ENCODE measurements at regions not wholly inside any gene's neighbourhood (a gene's known extent, or its start where the extent isn't known, plus 50 kb on each side); places are given as distances from the start of the nearest gene placed in this dataset.
"Not testable (repeated sequence)": the region's sequence is repeated elsewhere in the genome, so short reads cannot be mapped to it uniquely, and the experiment has no call there.

DNA sequence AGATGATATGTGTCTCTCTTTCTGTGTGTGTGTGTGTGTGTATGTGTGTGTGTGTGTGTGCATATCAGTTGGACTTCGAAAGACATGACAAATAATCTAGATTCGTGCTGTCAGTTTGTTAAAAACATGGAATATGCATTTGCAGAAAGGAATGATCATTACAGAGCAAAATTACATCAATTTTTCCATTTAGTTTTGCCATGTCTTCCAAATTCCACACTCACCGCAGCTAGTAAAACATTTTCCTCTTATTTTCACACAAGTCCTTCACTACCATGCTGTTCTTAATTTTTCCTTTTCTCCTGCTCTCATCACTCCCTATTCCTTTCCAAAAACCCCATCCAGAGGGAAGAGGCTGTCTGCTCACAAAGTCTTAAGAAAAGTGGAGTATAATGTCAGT, 1191.4 kb upstream of the SLC39A10 start:
- no peak for DNase-seq

DNA sequence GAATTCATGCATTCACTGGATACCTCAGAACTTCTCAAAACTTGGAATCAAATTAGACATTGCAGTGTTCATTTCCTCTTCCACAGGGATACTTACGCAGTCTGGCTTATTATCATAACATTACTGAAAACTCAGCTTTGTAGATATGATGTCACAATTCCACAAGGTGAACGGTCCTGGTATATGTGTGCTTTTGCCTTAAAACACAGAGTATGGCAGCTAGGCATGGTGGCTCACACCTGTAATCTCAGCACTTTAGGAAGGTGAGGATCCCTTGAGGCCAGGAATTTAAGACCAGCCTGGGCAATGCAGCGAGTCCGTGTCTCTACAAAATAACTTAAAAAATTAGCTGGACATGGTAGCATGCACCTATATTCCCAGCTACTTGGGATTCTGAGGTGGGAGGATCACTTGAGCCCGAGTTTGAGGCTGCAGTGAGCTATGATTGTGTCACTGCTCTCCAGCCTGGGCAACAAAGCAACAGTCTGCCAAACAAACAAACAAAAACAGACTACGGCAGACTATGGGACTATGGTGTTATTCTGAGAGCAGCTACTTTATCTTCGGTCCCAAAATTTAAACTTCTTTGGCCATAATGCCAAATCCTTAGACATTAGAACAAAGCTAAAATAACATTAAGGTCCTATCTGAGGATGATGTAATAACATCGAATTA, 1191.9 kb upstream of the SLC39A10 start:
- DNase-seq = no peak

DNA sequence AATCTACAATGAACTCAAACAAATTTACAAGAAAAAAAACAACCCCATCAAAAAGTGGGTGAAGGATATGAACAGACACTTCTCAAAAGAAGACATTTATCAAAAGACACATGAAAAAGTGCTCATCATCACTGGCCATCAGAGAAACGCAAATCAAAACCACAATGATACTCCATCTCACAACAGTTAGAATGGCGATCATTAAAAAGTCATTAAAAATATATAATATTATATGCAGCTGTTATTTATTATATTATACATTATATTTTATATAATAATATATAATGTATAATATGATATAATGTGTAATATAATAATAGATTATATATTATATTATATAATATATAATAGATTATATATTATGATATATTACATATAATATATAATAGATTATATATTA, 1194.1 kb upstream of the SLC39A10 start:
- DNase-seq = not testable (repeated sequence)

DNA sequence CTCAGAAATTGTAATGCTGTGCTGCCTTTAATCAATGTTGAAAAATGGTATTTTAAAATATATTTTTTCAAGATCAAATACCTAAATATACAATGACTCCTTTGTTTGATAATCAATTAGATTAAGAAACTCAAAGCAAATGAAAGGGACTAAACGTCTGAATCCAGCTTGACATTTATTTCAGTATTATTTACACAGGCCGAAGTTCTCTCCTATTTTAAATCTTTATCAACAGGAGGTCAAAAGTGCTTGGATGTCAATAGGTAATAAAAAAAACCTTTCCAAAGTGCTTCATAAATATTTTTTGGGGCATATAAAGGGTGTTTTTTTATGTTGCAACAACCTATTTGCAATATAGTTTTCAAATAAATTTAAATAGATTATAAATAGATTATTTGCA, 1201.7 kb upstream of the SLC39A10 start:
- DNase-seq = no peak

DNA sequence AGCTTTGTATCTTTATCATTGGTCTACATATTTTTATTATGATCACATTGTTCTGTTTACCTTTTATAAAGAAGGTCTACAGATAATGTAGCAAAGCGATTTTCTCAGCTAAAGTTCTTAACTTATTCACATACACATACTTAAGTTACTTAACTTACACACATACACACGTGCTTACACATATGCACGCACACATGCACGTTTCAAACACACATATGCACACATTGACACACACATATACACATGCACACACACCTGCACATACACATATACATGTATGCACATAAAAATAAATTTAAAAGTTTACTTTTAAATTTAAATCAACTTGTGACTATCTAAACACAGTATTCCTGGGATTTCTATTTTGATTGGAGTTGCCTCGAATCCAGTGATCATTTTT, 1204.5 kb upstream of the SLC39A10 start:
- DNase-seq = no peak

DNA sequence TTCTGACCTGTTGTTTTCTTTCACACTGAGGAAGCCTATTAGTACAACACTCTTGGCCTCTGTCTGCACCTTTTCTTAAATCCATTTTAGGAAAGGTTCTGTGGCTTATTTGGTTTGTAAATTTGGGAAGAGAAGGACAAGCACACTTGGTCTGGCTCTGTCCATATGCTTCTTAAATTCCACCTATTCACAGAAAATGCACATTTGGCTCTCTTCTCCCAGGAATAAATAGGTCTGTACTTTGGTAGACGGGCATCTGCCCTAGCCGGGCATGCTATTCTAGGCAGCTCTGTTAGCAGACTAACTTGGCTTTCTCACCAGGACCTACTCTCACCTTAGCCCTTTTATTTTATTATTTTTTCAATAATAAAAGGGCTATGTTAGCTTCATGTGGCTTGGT, 1211.8 kb upstream of the SLC39A10 start:
- no peak for DNase-seq

DNA sequence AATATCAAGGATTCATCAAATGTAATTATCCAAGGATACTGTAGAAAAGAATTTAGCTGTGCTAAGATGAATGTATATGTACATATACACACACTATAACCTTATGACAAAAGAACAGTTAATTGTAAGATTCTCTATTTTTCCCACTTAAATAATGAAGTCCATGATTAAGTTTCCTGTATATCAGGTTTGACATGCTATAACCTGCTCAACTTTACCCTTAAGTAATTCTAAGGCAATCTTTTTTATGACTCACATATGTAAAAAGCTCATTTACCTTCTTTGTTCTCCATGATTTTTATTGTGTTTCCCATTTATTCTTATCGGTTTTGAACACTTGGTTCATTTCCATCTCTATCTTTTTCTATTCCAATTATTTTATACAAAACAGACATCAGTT, 1213.1 kb upstream of the SLC39A10 start:
- no peak for DNase-seq

DNA sequence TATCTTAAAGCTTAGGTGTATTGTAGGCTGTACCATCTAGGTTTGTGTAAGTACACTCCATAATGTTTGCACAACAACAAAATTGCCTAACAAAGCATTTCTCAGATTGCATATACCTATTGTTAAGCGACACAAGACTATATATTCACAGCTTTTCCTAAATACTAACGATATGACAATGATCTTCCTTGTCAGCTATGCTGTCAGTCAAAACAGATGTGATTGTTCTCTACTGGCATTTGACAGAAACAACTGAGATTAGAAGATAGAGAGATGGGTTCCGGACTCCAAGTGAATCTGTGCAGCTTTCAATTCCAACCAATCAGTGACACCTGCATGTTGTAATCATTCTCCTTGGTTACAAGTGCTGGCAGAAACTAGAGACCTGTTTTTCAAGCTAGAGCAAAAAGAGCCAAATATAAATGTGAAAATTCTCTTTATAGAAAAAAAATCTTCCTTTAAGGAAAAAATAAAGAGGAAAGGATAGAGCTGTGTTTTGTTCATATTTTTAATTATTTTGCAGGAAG, 1232.3 kb upstream of the SLC39A10 start:
- DNase-seq = no peak

DNA sequence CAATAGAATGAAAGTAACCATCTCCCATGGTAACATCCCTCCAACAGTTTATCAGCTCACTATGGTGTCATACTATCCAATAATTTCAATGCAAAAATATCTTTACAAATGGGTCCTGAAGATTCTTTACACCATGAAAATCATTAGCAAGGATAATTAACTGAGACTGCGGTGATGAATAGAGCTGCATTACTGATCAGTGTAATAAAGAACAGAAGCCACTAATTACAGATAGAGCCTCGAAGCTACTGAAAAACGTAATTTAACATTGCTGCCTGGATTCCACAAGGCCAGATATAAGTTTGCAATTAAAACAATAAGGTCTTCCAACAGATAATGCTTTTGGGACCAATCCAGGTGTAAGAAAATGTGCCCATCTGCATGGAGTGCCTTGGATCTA, 1245.8 kb upstream of the SLC39A10 start:
- DNase-seq = no peak

DNA sequence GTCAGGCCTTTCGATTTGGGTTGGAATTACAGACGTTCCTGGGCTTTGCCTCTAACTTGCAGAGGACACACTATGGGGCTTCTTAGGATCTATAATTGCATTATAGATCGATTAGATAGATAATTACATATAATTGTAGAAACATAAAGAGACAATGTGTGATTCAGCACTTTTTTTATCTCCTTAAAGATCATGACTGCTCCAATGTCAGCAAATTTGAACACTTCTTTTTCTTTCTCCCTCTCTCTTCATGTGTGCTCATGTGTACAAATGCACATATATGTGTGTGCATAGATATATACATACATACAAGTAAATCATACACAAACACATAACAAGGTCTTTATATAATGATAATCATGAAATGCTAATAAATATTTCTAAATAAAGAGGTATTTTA, 1261.2 kb upstream of the SLC39A10 start:
- no peak for DNase-seq

DNA sequence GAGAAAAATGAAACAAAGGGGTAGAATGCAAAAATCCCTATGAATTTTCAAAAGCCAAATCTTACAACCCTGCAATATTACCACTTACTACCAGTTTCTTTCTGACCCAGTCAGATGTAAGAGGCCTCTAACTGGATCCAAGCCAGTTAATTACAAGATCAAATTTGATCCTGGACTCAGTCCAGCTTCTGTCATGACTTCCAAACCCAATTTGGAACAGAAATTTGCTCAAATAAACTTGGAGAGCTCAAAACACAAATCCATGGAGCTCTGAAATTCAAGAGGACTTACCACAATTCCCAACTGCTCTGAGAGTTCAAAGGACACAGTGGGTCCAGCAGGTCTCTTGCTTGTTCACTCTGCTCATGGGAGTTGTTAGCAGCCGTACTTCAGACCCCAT, 1271.7 kb upstream of the SLC39A10 start:
- DNase-seq = no peak

DNA sequence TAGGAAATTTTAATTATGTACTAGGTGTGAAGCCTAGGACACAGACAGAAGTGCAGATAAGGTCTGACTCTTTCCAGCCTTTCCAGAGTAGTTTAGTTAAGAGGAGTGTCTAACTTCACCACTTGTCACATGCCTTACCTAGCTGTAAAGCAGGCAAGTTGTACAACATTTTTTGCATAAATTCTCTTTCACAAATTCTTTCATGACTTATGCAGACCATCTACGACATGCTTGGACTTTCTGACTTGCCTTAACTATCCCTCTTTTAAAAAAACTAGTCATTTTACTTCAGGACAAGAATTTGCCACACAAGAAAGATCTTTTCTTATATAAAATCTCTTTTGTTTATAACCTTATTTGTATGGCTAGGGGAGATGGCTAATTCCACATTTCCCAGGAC, 1273.6 kb upstream of the SLC39A10 start:
- no peak for DNase-seq

DNA sequence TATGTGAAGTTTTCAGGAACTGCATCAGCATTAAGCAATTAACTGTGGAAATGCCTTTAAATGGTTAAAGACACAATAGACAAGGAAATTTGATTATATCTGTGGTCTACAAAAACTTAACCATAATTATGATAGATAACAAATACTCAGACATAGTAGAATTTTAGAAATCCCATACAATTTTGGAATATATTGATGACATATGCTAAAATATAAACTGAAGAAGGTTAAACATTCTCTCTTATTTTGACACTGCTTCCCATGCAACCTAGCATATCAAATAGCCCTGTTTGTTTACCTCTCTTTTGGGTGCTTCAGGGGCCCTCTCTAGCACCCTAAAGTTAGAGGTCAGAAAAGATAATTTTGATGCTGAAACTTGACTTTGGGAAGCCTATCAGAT, 1274.8 kb upstream of the SLC39A10 start:
- no peak for DNase-seq

DNA sequence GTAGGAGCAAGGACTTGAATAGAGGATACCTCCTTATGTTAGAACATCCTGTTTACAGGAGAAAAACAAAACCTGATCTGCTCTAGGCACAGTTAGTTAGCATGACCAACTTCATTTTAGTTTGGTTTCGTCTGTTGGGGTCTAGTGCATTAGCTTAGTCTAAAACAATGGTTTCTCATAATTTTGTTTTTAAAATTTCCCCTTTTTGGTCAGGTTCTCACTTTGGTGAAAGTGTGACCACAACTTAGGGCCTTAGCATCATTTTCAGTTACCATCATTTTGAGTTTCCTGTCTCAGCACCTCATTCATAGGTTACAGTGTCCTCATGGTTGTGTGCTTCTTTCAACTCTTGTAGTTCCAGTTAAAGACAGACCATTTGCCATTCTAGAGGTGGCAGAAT, 1277.0 kb upstream of the SLC39A10 start:
- no peak for DNase-seq

DNA sequence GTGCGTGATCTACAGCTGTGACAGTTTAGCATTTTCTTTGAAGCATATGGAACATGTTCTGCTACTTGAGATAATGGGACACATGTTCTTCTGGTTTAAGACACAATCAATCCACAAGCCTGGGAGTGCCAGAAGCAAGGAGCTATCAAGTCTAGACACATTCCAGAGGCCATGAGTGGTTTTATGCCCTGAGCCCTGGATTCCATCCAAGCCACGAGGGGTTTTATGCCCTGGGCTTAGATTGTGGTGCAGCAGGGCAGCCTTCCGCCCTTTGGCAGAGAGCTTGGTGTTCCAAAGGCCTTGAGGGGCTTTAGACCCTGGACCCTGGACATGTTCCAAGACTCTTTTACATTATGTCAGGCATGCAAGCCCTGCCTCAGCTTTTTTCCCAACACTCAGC, 1289.6 kb upstream of the SLC39A10 start:
- DNase-seq = not testable (repeated sequence)

DNA sequence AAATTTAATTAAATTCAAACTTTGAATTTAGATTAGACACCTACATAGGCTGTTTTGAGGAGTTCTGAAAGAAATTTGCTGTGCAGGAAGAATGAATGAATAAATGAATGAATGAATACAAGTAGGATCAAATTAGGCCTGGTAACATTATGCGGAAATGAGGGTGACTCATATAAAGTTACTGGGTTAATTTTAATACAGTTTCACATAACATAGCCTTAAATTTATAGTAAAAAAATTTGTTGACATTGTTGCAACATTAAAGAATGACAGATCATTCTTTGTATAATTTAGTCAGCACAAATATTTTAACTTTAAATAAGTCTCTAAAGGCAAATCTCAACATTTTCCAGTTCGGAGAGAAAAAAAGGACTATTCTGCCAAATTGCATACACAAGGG, 1293.1 kb upstream of the SLC39A10 start:
- no peak for DNase-seq

DNA sequence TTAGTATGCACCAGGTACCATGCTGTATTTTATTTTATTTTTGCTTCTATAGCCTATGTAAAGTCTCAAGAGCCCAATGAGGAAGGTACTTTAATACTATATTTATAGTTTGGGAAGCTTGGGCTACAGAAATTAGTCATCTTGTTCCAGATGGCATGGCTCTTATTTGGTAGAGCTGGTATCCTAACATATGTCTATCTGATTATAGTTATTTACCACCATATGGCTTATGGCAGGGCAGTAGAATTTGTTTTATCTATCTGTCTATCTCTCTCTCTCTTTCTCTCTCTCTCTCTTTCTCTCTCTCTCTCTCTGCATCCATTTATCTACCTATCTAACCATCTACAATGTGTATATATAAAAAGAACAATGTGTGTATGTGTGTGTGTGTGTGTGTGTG, 1293.7 kb upstream of the SLC39A10 start:
- DNase-seq = no peak

DNA sequence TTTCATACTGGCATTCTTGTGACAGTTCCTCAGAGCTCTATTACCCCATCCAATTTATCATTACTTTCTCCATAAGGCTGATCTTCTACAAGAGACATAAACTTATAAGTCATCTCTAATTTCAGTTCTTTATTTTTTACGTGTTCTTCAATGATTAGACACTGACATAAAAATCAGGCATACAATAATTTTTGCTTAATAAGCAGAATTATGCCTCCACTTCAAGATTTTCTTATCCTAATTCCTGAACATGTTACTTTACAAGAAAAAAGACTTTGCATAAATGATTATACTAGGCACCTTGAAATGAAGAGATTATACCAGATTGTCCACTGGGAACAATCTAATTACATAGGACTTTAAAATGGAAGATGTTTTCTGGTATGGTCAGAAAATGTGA, 1304.5 kb upstream of the SLC39A10 start:
- no peak for DNase-seq

DNA sequence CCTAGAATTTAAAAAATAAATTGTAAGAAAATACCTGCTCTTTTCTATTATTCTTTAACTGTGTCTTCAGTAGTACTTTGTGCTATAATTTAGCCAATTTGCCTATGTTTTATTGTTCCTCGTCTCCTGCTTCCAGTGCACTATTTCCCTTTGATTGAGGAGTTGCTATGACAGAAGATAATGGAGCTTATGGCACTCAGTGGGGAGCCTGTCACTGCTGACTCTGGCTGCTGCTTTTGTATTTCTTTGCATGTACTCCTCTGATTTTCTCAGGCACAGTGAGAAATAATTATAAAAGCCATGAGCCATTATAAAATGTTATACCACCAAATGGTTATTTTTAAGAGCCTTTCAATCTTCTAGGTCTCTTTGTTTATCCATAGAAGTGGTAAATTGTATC, 1310.8 kb upstream of the SLC39A10 start:
- DNase-seq = no peak

DNA sequence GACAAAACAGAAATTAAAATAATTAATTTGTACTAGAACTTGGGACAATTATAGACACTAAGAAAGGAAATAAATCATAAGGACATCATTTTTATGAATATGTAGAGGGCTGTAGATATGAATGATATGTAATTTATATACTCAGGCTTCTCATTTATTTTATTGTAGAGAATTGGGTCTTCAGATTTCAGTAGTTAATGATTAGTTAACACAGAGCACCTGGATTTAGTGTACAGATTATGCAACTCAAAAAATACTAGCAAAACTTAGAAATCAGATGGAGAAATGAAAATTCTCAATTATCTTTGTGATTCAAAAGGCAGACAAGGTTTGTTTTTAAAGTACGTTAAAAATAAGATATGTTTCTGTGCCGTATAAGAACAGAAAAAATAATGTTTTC, 1311.7 kb upstream of the SLC39A10 start:
- no peak for DNase-seq

DNA sequence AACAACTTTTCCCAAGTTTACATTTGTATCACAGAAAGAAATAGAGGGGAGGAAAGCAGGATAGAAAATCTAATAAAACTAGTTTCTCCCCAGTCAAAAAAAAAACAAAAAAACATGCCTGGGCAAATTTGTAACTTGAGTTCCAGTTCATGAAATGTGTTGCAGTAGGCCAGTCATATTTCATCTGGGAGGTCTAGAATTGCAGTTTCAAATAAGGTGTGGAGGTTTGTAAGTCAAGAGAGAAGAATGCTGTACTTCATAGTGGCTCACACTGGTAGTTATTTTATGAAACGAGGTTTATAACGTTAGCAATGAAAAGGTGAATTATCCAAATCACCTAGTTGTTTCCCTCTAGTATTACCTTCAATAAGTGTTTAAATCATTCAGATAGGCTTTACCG, 1313.9 kb upstream of the SLC39A10 start:
- DNase-seq = no peak

DNA sequence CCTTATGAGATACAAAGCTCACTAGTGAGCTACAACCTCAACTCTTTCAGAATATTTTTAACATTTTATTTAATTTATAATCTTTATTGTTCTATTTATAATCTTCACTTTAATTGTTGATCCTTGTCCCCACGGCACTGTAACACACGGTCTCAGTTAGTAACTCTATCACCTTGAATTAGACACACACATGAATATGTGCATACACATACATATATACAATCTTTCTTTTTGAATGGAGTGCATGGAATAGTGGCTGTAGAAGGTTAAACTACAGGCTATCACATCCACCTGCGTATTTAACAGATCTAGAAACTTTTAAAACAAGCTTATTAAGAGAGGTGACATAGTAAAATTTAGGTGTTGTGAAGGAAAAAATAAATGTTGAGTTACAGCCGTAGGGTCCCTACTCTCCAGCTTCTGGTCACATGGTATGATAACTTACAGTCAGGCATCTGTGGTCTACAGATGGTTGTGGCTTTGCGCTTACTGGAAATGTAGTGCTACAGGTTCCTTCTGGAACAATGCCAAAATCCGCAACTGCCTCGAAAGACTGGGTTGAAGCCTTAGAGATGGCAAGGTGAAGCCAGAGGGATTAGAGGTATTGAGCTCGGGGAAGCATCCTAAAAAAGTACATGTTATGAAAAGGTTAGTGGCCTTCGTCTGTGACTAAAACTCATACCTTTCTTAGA, 1324.1 kb upstream of the SLC39A10 start:
- no peak for DNase-seq

DNA sequence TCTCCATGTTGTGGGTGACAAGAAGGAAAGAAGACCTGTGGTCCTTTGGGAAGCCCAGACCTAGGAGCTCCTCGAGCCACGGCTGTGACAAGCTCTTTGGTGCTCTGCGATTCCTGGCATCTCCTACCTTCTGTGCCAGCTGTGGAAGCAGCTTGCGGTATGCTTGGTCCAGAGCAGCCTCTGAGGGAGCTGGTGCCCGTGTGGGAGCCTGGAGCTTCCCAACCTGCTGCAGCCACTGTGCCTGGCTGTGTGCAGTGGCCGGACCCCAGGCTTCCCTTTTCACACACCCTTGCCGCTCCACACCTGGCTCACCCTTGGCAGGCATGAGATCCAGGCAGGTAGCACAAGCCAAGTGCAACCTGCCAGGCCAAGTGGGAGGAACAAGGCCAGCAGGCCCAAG, 1328.6 kb upstream of the SLC39A10 start:
- no peak for DNase-seq

DNA sequence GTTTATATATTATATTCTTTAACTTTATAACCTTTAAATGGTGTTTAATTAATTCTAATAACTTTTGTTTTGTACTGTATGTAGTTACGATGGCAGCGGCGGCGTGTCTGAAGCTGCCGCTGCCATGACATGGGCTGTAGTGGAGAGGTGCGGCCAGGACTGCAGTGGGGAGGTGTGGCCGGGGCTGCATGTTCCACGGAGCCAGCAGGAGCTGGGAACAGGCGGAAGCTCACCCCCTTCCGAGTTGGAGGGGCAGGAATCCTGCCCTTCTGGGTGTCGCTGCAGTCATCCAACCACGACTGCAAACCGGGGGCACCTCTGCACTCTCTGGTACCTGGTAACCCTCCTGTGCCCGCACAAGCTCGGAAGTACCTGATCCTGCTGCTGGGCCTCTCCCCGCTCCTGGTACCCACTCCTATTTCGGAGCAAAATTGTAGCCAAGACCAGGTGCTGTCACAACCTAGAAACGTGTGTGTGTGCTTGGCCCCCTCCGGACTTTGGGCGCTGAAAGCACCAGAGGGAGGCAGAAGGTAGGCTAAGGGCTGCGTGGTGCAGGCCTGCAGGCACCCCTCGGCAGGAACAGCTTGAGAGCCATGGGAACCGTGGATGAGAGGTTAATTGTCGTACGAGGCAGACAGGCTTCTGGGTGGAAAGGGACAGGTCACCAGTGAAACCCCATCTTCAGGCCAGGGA, 1329.7 kb upstream of the SLC39A10 start:
- DNase-seq = no peak

Measured in NCI-H187 (cell line).